ENCODE measurements at regions not wholly inside any gene's neighbourhood (a gene's known extent, or its start where the extent isn't known, plus 50 kb on each side); places are given as distances from the start of the nearest gene placed in this dataset.

DNA sequence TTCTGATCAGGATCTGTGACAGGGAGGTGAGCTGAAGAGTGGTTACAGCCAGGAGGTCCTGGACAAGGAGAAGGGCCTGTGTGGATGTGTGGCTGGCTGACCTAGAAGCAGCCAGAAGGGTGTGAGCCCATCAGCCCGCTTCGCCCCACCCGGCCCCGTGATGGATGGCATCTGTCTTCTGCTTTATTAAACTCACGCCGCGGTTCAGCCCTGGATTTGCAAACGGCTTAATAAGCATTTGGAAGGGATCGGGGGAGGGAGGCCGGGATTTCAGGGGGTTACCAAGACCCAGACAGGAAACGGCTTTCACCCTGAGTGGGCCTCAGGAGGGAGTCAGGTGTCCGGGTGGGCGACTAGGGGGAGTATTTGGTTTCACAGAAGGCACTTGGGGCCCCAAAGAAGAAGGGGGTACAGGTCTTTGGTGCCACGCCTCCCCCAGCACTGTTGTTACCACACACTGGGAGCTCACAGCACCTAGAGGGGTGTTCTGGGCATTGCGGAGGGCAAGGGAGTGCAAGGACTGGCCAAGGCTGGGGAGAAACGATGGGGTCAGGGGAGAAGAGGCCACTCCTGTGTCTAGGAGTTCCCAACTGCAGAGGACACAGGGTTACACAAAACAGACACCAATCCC lies 53.8 kb upstream of the FOXP4 start:
- TF ChIP-seq, protein P1, sequence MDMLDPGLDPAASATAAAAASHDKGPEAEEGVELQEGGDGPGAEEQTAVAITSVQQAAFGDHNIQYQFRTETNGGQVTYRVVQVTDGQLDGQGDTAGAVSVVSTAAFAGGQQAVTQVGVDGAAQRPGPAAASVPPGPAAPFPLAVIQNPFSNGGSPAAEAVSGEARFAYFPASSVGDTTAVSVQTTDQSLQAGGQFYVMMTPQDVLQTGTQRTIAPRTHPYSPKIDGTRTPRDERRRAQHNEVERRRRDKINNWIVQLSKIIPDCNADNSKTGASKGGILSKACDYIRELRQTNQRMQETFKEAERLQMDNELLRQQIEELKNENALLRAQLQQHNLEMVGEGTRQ (IDR thresholded peaks at IDR 0.05; ENCODE audit: low read depth, low read length), result no peak
- TF ChIP-seq MAZ (IDR thresholded peaks at IDR 0.05; ENCODE audit: borderline replicate concordance, low read depth, low read length) (no peak), POLR2A (IDR thresholded peaks at IDR 0.05; ENCODE audit: low read depth, low read length) (no peak), RCOR1 (IDR thresholded peaks at IDR 0.05; ENCODE audit: insufficient replicate concordance, low read length) (no peak), NFE2L2 (IDR thresholded peaks at IDR 0.05; ENCODE audit: low read depth, low read length) (no peak), RFX5 (IDR thresholded peaks at IDR 0.05; ENCODE audit: low read depth, low read length) (no peak), SMC3 (IDR thresholded peaks at IDR 0.05; ENCODE audit: low read depth, low read length) (no peak), RAD21 (IDR thresholded peaks at IDR 0.05; ENCODE audit: low read length) (no peak), FOS (IDR thresholded peaks at IDR 0.05; ENCODE audit: low read depth, low read length) (no peak), BHLHE40 (IDR thresholded peaks at IDR 0.05; ENCODE audit: low read depth, low read length) (no peak), MAFK (IDR thresholded peaks at IDR 0.05; ENCODE audit: low read depth, low read length) (no peak), MXI1 (IDR thresholded peaks at IDR 0.05; ENCODE audit: borderline replicate concordance, low read depth, low read length) (no peak), CEBPB (IDR thresholded peaks at IDR 0.05; ENCODE audit: low read depth, low read length) (no peak)
- TF ChIP-seq, protein P2, sequence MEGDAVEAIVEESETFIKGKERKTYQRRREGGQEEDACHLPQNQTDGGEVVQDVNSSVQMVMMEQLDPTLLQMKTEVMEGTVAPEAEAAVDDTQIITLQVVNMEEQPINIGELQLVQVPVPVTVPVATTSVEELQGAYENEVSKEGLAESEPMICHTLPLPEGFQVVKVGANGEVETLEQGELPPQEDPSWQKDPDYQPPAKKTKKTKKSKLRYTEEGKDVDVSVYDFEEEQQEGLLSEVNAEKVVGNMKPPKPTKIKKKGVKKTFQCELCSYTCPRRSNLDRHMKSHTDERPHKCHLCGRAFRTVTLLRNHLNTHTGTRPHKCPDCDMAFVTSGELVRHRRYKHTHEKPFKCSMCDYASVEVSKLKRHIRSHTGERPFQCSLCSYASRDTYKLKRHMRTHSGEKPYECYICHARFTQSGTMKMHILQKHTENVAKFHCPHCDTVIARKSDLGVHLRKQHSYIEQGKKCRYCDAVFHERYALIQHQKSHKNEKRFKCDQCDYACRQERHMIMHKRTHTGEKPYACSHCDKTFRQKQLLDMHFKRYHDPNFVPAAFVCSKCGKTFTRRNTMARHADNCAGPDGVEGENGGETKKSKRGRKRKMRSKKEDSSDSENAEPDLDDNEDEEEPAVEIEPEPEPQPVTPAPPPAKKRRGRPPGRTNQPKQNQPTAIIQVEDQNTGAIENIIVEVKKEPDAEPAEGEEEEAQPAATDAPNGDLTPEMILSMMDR (conservative IDR thresholded peaks at IDR 0.05; ENCODE audit: low read depth, low read length), result no peak

Data from IMR-90 (cell line).